OCI-LY1 (cell line): ENCODE measurements at regions not wholly inside any gene's neighbourhood (a gene's known extent, or its start where the extent isn't known, plus 50 kb on each side); places are given as distances from the start of the nearest gene placed in this dataset.

Experiments
- H2AFZ ChIP-seq: fragments of 200-600 bp; sonication (generic), shearing (Covaris generic); 2 replicates; pipeline ENCODE4 v1.6.0; 2014; ENCODE audit warnings: antibody characterized with exemption, mild to moderate bottlenecking, low read length
- H3F3A ChIP-seq: fragments of 200-600 bp; sonication (generic), shearing (Covaris generic); 2 replicates; pipeline ENCODE4 v1.6.0; 2014; ENCODE audit warnings: mild to moderate bottlenecking, antibody characterized with exemption, low read length, moderate library complexity; ENCODE audit not compliant: insufficient read depth
- H3K27ac ChIP-seq: fragments of 200-600 bp; sonication (generic); 2 replicates; pipeline ENCODE4 v1.5.1; 2014; ENCODE audit warnings: low read length, mixed run types, mild to moderate bottlenecking, low read depth; ENCODE audit not compliant: poor library complexity, severe bottlenecking
- H3K27me3 ChIP-seq: fragments of 200-600 bp; sonication (generic); 2 replicates; pipeline ENCODE4 v1.6.0; 2014; ENCODE audit warnings: antibody characterized with exemption, mild to moderate bottlenecking, low read length, moderate library complexity; ENCODE audit not compliant: insufficient read depth
- H3K36me3 ChIP-seq: fragments of 200-600 bp; sonication (generic); 2 replicates; pipeline ENCODE4 v1.6.1; 2014; ENCODE audit warnings: mild to moderate bottlenecking, antibody characterized with exemption, low read length, moderate library complexity, mixed read lengths; ENCODE audit not compliant: insufficient read depth
- H3K4me1 ChIP-seq: fragments of 200-600 bp; sonication (generic); 2 replicates; pipeline ENCODE4 v1.5.1; 2014; ENCODE audit warnings: mild to moderate bottlenecking, low read length, moderate library complexity; ENCODE audit not compliant: insufficient read depth, severe bottlenecking
- H3K4me2 ChIP-seq: fragments of 200-600 bp; sonication (generic), shearing (Covaris generic); 2 replicates; pipeline ENCODE4 v1.6.1; 2014; ENCODE audit warnings: low read length
- H3K4me3 ChIP-seq: fragments of 200-600 bp; sonication (generic); 2 replicates; pipeline ENCODE4 v1.5.1; 2014; ENCODE audit warnings: low read length, low read depth, mild to moderate bottlenecking, mixed read lengths; ENCODE audit not compliant: poor library complexity, severe bottlenecking
- H3K79me2 ChIP-seq: fragments of 200-600 bp; shearing (Covaris generic); 2 replicates; pipeline ENCODE4 v1.6.1; 2016; ENCODE audit warnings: mixed run types, low read length, mixed read lengths; ENCODE audit not compliant: insufficient read depth
- H3K9ac ChIP-seq: fragments of 200-600 bp; sonication (generic), shearing (Covaris generic); 2 replicates; pipeline ENCODE4 v1.6.1; 2014; ENCODE audit warnings: mild to moderate bottlenecking, low read length, mixed read lengths
- H3K9me2 ChIP-seq: fragments of 200-600 bp; sonication (generic), shearing (Covaris generic); 2 replicates; pipeline ENCODE4 v1.6.1; 2014; ENCODE audit warnings: low read depth, mild to moderate bottlenecking, low read length, mixed read lengths
- H3K9me3 ChIP-seq: fragments of 200-600 bp; shearing (Covaris generic); 2 replicates; pipeline ENCODE4 v1.6.1; 2014; ENCODE audit warnings: low read length, mixed read lengths
- H4K20me1 ChIP-seq: fragments of 200-600 bp; sonication (generic), shearing (Covaris generic); 2 replicates; pipeline ENCODE4 v1.6.0; 2016; ENCODE audit warnings: mild to moderate bottlenecking, low read length; ENCODE audit not compliant: insufficient read depth
- CTCF ChIP-seq: fragments of 200-600 bp; sonication (generic), shearing (Covaris generic); IDR thresholded peaks from 2 replicates; pipeline ENCODE4 v1.5.1; 2017; ENCODE audit warnings: mild to moderate bottlenecking, antibody characterized with exemption, low read length, moderate library complexity, mixed read lengths
- EZH2 ChIP-seq: fragments of 200-600 bp; sonication (generic), shearing (Covaris generic); IDR thresholded peaks from 2 replicates; pipeline ENCODE4 v1.8.0; 2017; ENCODE audit warnings: borderline replicate concordance, mixed run types, mild to moderate bottlenecking, antibody characterized with exemption, low read length, moderate library complexity, mixed read lengths

GRCh38 chr6:165755583-165755982 is 92.5 kb upstream of the PDE10A start:
- H3K36me3 ChIP-seq, result no peaks in the 10 kb centered on the region
- H3K4me2 ChIP-seq, result no peak overlapping the region
- no peaks in the 10 kb centered on the region for H4K20me1 ChIP-seq
- no peak for TF ChIP-seq EZH2
- no peak for TF ChIP-seq CTCF
- H3K79me2 ChIP-seq, result no peaks in the 10 kb centered on the region
- H3K4me1 ChIP-seq, result no peaks in the 10 kb centered on the region
- H2AFZ ChIP-seq, result no peak overlapping the region
- H3K9me2 ChIP-seq, result no peaks in the 10 kb centered on the region
- H3F3A ChIP-seq, result no peaks in the 10 kb centered on the region
- no peaks in the 10 kb centered on the region for H3K9me3 ChIP-seq
- no peak overlapping the region for H3K27ac ChIP-seq
- H3K4me3 ChIP-seq, result no peak overlapping the region
- no peak overlapping the region for H3K9ac ChIP-seq
- H3K27me3 ChIP-seq, result no peaks in the 10 kb centered on the region

GRCh38 chr6:165753506-165753905 is 90.5 kb upstream of the PDE10A start:
- H3F3A ChIP-seq, result no peaks in the 10 kb centered on the region
- no peaks in the 10 kb centered on the region for H3K9me2 ChIP-seq
- H3K27ac ChIP-seq, result no peak overlapping the region
- no peak overlapping the region for H3K4me2 ChIP-seq
- no peaks in the 10 kb centered on the region for H3K27me3 ChIP-seq
- no peak overlapping the region for H2AFZ ChIP-seq
- H3K4me1 ChIP-seq, result no peaks in the 10 kb centered on the region
- no peak overlapping the region for H3K4me3 ChIP-seq
- no peak overlapping the region for H3K9ac ChIP-seq
- H3K79me2 ChIP-seq, result no peaks in the 10 kb centered on the region
- H3K9me3 ChIP-seq, result no peaks in the 10 kb centered on the region
- no peaks in the 10 kb centered on the region for H4K20me1 ChIP-seq
- H3K36me3 ChIP-seq, result no peaks in the 10 kb centered on the region
- TF ChIP-seq EZH2, result no peak
- TF ChIP-seq CTCF, result no peak

GRCh38 chr6:165752451-165752850 is 89.4 kb upstream of the PDE10A start:
- Histone ChIP-seq H3K9ac (no peak overlapping the region), H3K79me2 (no peaks in the 10 kb centered on the region), H3K27ac (no peak overlapping the region), H3F3A (no peaks in the 10 kb centered on the region), H3K9me2 (no peaks in the 10 kb centered on the region), H3K9me3 (no peaks in the 10 kb centered on the region), H3K36me3 (no peaks in the 10 kb centered on the region), H3K4me2 (no peak overlapping the region), H3K27me3 (no peaks in the 10 kb centered on the region), H3K4me3 (no peak overlapping the region), H2AFZ (no peak overlapping the region), H4K20me1 (no peaks in the 10 kb centered on the region), H3K4me1 (no peaks in the 10 kb centered on the region)
- TF ChIP-seq EZH2 (no peak), CTCF (no peak)
